ENCODE measurements at regions not wholly inside any gene's neighbourhood (a gene's known extent, or its start where the extent isn't known, plus 50 kb on each side); places are given as distances from the start of the nearest gene placed in this dataset.
A peak's percentile ranks its signal among the peaks of the same experiment; 100 is the strongest.

DNA sequence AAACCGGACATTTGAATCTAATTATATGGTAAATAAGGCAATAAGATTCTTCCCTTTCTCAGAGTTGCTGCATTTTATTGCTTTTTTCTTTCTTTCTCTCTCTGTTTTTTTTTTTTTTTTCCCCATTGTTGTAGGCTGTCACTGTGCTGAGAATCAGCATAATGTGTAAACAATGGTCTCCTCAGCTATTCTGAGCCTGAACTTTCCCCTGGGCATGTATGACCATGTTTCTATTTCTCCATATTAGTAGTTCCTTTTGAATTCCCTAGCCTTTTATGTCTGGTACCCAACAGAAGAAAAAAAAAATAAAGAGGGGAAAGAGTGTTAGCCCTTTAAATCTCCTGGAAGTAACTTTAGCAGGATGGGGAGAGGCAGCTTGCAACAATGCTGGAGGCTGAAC is 1862.5 kb downstream of the SUCLG1 start:
- H2BK15ac ChIP-seq (replicated peaks; ENCODE audit: low read depth): no peak overlapping the region
- no peaks in the 10 kb centered on the region for H3K4me1 ChIP-seq (ENCODE audit: control insufficient read depth, low read depth, low read length)
- H3K23ac ChIP-seq (ENCODE audit: low read length): no peak overlapping the region
- no peak overlapping the region for H3K9ac ChIP-seq (ENCODE audit: low read length)
- no CpG with 5 or more reads among the region's 1 CpG for WGBS (ENCODE audit: extremely low coverage, insufficient coverage, low lambda C conversion rate)
- DNase-seq: no peak
- no peaks in the 10 kb centered on the region for H3K27me3 ChIP-seq (ENCODE audit: insufficient read depth, low read length, poor library complexity)
- H2BK120ac ChIP-seq (ENCODE audit: low read depth, low read length): no peak overlapping the region
- no peak overlapping the region for H3K56ac ChIP-seq (ENCODE audit: low read length)
- no peaks in the 10 kb centered on the region for H3K79me2 ChIP-seq (ENCODE audit: control insufficient read depth, insufficient read depth, low read length)
- H3K4ac ChIP-seq (ENCODE audit: low read depth, low read length): no peak overlapping the region
- H2BK5ac ChIP-seq (ENCODE audit: low read length): no peak overlapping the region
- no peaks in the 10 kb centered on the region for H3K36me3 ChIP-seq (ENCODE audit: control insufficient read depth, insufficient read depth, low read length)
- no peak overlapping the region for H3K18ac ChIP-seq (ENCODE audit: low read length)
- H3K4me2 ChIP-seq (ENCODE audit: low read length): no peak overlapping the region
- no peak overlapping the region for H4K5ac ChIP-seq (ENCODE audit: low read length)
- H3K79me1 ChIP-seq (ENCODE audit: low read length): no peaks in the 10 kb centered on the region
- H4K8ac ChIP-seq (ENCODE audit: low read depth, low read length): no peak overlapping the region
- no peak overlapping the region for H3K27ac ChIP-seq (ENCODE audit: low read depth, low read length)
- no peak overlapping the region for H3K4me3 ChIP-seq (ENCODE audit: low read length)
- no peak overlapping the region for H2AK5ac ChIP-seq (ENCODE audit: low read length)

DNA sequence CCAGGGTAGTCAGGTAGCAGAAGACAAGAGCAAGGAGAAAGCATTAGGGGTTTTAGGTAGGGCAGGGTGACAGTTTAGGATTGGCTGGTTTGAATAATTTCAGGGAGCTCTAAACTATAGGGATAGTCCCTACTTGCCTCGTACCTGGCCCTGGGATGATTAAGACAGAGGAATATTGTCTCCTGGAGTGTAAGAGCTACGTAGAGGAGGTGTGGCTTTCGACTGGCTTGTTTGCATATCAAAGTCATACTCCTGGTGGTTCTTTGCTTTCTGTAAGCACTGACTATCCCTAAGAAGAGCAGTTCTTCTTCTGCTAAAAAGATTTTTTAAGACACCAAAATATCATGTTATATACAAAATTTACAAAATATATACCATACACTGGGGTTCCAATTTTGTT is 1867.4 kb downstream of the SUCLG1 start:
- H3K56ac ChIP-seq (ENCODE audit: low read length): no peak overlapping the region
- H3K4me3 ChIP-seq (ENCODE audit: low read length): no peak overlapping the region
- H4K8ac ChIP-seq (ENCODE audit: low read depth, low read length): no peak overlapping the region
- DNase-seq: peak; percentile 3
- H3K18ac ChIP-seq (ENCODE audit: low read length): no peak overlapping the region
- no peaks in the 10 kb centered on the region for H3K79me1 ChIP-seq (ENCODE audit: low read length)
- no peak overlapping the region for H2BK15ac ChIP-seq (replicated peaks; ENCODE audit: low read depth)
- no peak overlapping the region for H3K4ac ChIP-seq (ENCODE audit: low read depth, low read length)
- no peak overlapping the region for H2BK5ac ChIP-seq (ENCODE audit: low read length)
- H3K27me3 ChIP-seq (ENCODE audit: insufficient read depth, low read length, poor library complexity): no peaks in the 10 kb centered on the region
- no peak overlapping the region for H3K4me2 ChIP-seq (ENCODE audit: low read length)
- no peak overlapping the region for H3K23ac ChIP-seq (ENCODE audit: low read length)
- H3K4me1 ChIP-seq (ENCODE audit: control insufficient read depth, low read depth, low read length): no peaks in the 10 kb centered on the region
- no peaks in the 10 kb centered on the region for H3K79me2 ChIP-seq (ENCODE audit: control insufficient read depth, insufficient read depth, low read length)
- no peak overlapping the region for H3K9ac ChIP-seq (ENCODE audit: low read length)
- H4K5ac ChIP-seq (ENCODE audit: low read length): no peak overlapping the region
- H3K36me3 ChIP-seq (ENCODE audit: control insufficient read depth, insufficient read depth, low read length): no peaks in the 10 kb centered on the region
- H2BK120ac ChIP-seq (ENCODE audit: low read depth, low read length): no peak overlapping the region
- H3K27ac ChIP-seq (ENCODE audit: low read depth, low read length): no peak overlapping the region
- no peak overlapping the region for H2AK5ac ChIP-seq (ENCODE audit: low read length)
- WGBS (ENCODE audit: extremely low coverage, insufficient coverage, low lambda C conversion rate): no CpG with 5 or more reads among the region's 3 CpGs

DNA sequence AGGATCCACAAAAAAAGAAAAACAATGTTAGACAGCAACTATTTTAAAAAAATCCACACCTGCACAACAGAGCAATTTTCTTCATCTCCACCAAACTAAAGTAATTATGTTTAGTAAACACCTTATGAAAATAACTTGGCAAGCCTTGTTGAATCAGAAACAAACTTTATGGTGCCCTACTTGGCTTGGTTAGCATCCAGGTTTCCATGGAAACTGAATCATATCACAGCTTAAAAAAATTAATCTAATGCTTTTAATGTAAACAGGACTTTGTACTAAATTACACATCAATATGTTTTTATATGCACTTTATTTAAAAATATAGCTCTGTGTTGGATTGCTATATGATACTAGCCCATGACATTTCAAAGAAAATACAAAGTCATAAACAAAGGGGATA is 1882.4 kb downstream of the SUCLG1 start:
- H3K23ac ChIP-seq (ENCODE audit: low read length): no peak overlapping the region
- no peak overlapping the region for H4K8ac ChIP-seq (ENCODE audit: low read depth, low read length)
- H3K79me1 ChIP-seq (ENCODE audit: low read length): no peaks in the 10 kb centered on the region
- H2BK5ac ChIP-seq (ENCODE audit: low read length): no peak overlapping the region
- H3K9ac ChIP-seq (ENCODE audit: low read length): no peak overlapping the region
- no peak overlapping the region for H3K4me3 ChIP-seq (ENCODE audit: low read length)
- H2BK120ac ChIP-seq (ENCODE audit: low read depth, low read length): no peak overlapping the region
- H4K5ac ChIP-seq (ENCODE audit: low read length): no peak overlapping the region
- no peak for DNase-seq
- no peaks in the 10 kb centered on the region for H3K36me3 ChIP-seq (ENCODE audit: control insufficient read depth, insufficient read depth, low read length)
- H3K27me3 ChIP-seq (ENCODE audit: insufficient read depth, low read length, poor library complexity): no peaks in the 10 kb centered on the region
- no peak overlapping the region for H3K4ac ChIP-seq (ENCODE audit: low read depth, low read length)
- H2AK5ac ChIP-seq (ENCODE audit: low read length): no peak overlapping the region
- H3K79me2 ChIP-seq (ENCODE audit: control insufficient read depth, insufficient read depth, low read length): no peaks in the 10 kb centered on the region
- no peak overlapping the region for H3K4me2 ChIP-seq (ENCODE audit: low read length)
- no peaks in the 10 kb centered on the region for H3K4me1 ChIP-seq (ENCODE audit: control insufficient read depth, low read depth, low read length)
- no peak overlapping the region for H3K27ac ChIP-seq (ENCODE audit: low read depth, low read length)
- H2BK15ac ChIP-seq (replicated peaks; ENCODE audit: low read depth): no peak overlapping the region
- H3K18ac ChIP-seq (ENCODE audit: low read length): no peak overlapping the region
- no peak overlapping the region for H3K56ac ChIP-seq (ENCODE audit: low read length)

DNA sequence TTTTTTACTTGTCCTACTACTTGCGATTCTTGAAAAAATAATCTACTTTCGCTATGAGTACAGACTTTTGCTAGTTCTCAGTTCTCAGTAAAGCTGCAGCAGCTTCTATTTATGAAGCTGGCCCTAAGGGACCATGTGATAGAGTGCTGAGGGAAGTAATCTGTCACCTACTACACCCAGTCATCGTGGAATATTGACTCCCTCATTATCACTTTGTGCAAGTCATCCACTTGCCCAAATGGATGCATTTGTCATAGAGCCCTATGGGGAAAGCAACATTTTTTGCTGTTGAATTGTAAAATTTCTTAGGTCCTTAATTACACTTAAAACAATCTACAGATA is 1919.8 kb downstream of the SUCLG1 start:
- Histone ChIP-seq H3K23ac (ENCODE audit: low read length) (no peak overlapping the region), H3K4me3 (ENCODE audit: low read length) (no peak overlapping the region), H3K4me2 (ENCODE audit: low read length) (no peak overlapping the region), H2BK120ac (ENCODE audit: low read depth, low read length) (no peak overlapping the region), H2AK5ac (ENCODE audit: low read length) (no peak overlapping the region), H3K79me1 (ENCODE audit: low read length) (no peaks in the 10 kb centered on the region), H2BK15ac (replicated peaks; ENCODE audit: low read depth) (no peak overlapping the region), H3K4ac (ENCODE audit: low read depth, low read length) (no peak overlapping the region), H4K5ac (ENCODE audit: low read length) (no peak overlapping the region), H3K27me3 (ENCODE audit: insufficient read depth, low read length, poor library complexity) (no peaks in the 10 kb centered on the region), H3K4me1 (ENCODE audit: control insufficient read depth, low read depth, low read length) (no peaks in the 10 kb centered on the region), H4K8ac (ENCODE audit: low read depth, low read length) (no peak overlapping the region), H3K27ac (ENCODE audit: low read depth, low read length) (no peak overlapping the region), H2BK5ac (ENCODE audit: low read length) (no peak overlapping the region), H3K18ac (ENCODE audit: low read length) (no peak overlapping the region), H3K9ac (ENCODE audit: low read length) (no peak overlapping the region), H3K56ac (ENCODE audit: low read length) (no peak overlapping the region), H3K79me2 (ENCODE audit: control insufficient read depth, insufficient read depth, low read length) (no peaks in the 10 kb centered on the region), H3K36me3 (ENCODE audit: control insufficient read depth, insufficient read depth, low read length) (no peaks in the 10 kb centered on the region)
- no CpG with 5 or more reads among the region's 3 CpGs for WGBS (ENCODE audit: extremely low coverage, insufficient coverage, low lambda C conversion rate)
- DNase-seq: no peak

DNA sequence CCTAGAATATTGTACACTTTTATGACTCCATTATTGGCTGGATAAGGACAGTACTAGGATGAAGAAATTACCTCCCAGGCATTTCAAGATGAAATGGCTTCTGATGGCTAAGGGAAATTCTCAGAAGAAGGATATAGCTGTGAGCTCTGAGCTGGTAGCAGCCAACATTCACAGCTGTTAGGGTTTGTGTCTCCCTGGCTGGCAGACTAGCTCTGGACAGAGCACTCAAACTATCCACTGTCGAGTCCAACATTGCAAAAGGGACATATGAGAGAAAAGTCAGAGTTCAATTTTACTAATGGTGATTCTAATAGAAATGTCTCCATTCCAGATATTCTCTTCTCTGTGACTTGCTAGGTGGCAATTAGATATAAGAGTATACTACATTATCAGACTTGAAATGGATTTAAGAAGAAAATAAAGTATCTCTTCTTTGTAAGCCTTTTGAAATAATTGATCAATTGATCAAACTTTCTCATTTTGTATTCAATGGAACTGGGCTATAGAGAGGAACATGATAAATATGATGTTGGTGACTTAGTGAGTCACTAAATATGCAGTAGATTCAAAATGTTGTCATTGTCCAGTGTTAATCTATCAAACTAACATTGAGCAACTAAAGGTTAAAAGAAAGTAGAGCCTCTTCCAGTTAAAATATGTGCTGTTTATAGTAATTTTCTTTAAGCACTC is 1920.3 kb downstream of the SUCLG1 start:
- no peak overlapping the region for H3K9ac ChIP-seq (ENCODE audit: low read length)
- H3K4me1 ChIP-seq (ENCODE audit: control insufficient read depth, low read depth, low read length): no peaks in the 10 kb centered on the region
- H3K79me1 ChIP-seq (ENCODE audit: low read length): no peaks in the 10 kb centered on the region
- H3K56ac ChIP-seq (ENCODE audit: low read length): no peak overlapping the region
- H3K4me3 ChIP-seq (ENCODE audit: low read length): no peak overlapping the region
- no peaks in the 10 kb centered on the region for H3K79me2 ChIP-seq (ENCODE audit: control insufficient read depth, insufficient read depth, low read length)
- WGBS (ENCODE audit: extremely low coverage, insufficient coverage, low lambda C conversion rate): no CpG with 5 or more reads among the region's 1 CpG
- no peak for DNase-seq
- no peak overlapping the region for H2BK5ac ChIP-seq (ENCODE audit: low read length)
- no peaks in the 10 kb centered on the region for H3K36me3 ChIP-seq (ENCODE audit: control insufficient read depth, insufficient read depth, low read length)
- no peak overlapping the region for H2AK5ac ChIP-seq (ENCODE audit: low read length)
- no peak overlapping the region for H3K23ac ChIP-seq (ENCODE audit: low read length)
- H3K18ac ChIP-seq (ENCODE audit: low read length): no peak overlapping the region
- H4K8ac ChIP-seq (ENCODE audit: low read depth, low read length): no peak overlapping the region
- no peak overlapping the region for H3K27ac ChIP-seq (ENCODE audit: low read depth, low read length)
- H3K27me3 ChIP-seq (ENCODE audit: insufficient read depth, low read length, poor library complexity): no peaks in the 10 kb centered on the region
- no peak overlapping the region for H2BK120ac ChIP-seq (ENCODE audit: low read depth, low read length)
- H2BK15ac ChIP-seq (replicated peaks; ENCODE audit: low read depth): no peak overlapping the region
- H3K4ac ChIP-seq (ENCODE audit: low read depth, low read length): no peak overlapping the region
- H4K5ac ChIP-seq (ENCODE audit: low read length): no peak overlapping the region
- H3K4me2 ChIP-seq (ENCODE audit: low read length): no peak overlapping the region

DNA sequence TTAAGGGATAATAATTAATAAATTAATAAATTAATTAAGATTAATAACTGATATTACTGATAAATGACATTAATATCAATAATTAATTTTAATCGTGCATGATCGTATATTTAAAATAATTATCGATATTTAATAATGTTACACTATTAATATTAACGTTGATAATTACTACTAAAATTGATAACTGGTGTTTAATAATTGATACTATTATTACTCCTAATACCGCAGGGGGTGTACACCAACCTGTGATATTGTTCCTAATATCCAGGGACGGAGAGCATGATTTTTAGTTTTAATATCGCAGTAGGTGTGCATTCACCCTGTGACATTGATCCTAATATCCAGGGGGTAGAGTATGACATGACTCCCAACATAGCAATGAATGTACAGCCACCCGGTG is 1930.8 kb downstream of the SUCLG1 start:
- Histone ChIP-seq H3K79me1 (ENCODE audit: low read length) (no peaks in the 10 kb centered on the region), H3K79me2 (ENCODE audit: control insufficient read depth, insufficient read depth, low read length) (no peaks in the 10 kb centered on the region), H3K9ac (ENCODE audit: low read length) (no peak overlapping the region), H2BK5ac (ENCODE audit: low read length) (no peak overlapping the region), H3K27ac (ENCODE audit: low read depth, low read length) (no peak overlapping the region), H2AK5ac (ENCODE audit: low read length) (no peak overlapping the region), H4K8ac (ENCODE audit: low read depth, low read length) (no peak overlapping the region), H3K4ac (ENCODE audit: low read depth, low read length) (no peak overlapping the region), H3K4me1 (ENCODE audit: control insufficient read depth, low read depth, low read length) (no peaks in the 10 kb centered on the region), H4K5ac (ENCODE audit: low read length) (no peak overlapping the region), H3K4me2 (ENCODE audit: low read length) (no peak overlapping the region), H2BK15ac (replicated peaks; ENCODE audit: low read depth) (no peak overlapping the region), H3K56ac (ENCODE audit: low read length) (no peak overlapping the region), H3K27me3 (ENCODE audit: insufficient read depth, low read length, poor library complexity) (no peaks in the 10 kb centered on the region), H3K23ac (ENCODE audit: low read length) (no peak overlapping the region), H3K36me3 (ENCODE audit: control insufficient read depth, insufficient read depth, low read length) (no peaks in the 10 kb centered on the region), H3K18ac (ENCODE audit: low read length) (no peak overlapping the region), H3K4me3 (ENCODE audit: low read length) (no peak overlapping the region), H2BK120ac (ENCODE audit: low read depth, low read length) (no peak overlapping the region)
- DNase-seq: no peak
- WGBS (ENCODE audit: extremely low coverage, insufficient coverage, low lambda C conversion rate): 100% methylated on average over 4 of the region's 8 CpGs

Data from mesendoderm (in vitro differentiated cells).